ENCODE measurements at regions not wholly inside any gene's neighbourhood (a gene's known extent, or its start where the extent isn't known, plus 50 kb on each side); places are given as distances from the start of the nearest gene placed in this dataset.
"Not testable (repeated sequence)": the region's sequence is repeated elsewhere in the genome, so short reads cannot be mapped to it uniquely, and the experiment has no call there.

- Histone ChIP-seq H3K9ac (no peak overlapping the region), H3K4me2 (no peak overlapping the region), H4K20me1 (no peaks in the 10 kb centered on the region), H3K9me3 (no peaks in the 10 kb centered on the region), H3K27me3 (no peaks in the 10 kb centered on the region), H3K4me1 (peaks cover 8% of the 10 kb centered on the region), H3K36me3 (no peaks in the 10 kb centered on the region), H3K4me3 (no peak overlapping the region), H3K27ac (no peak overlapping the region)
- no peak for TF ChIP-seq Cebpa-rat (IDR thresholded peaks at IDR 0.05)
These were observed 66.7 kb upstream of the PGM2 start for GRCh38 chr4:37759833-37760232.

- Histone ChIP-seq H3K4me3 (no peak overlapping the region), H3K9ac (no peak overlapping the region), H3K4me2 (no peak overlapping the region), H4K20me1 (no peaks in the 10 kb centered on the region), H3K36me3 (no peaks in the 10 kb centered on the region), H3K4me1 (peaks cover 22% of the 10 kb centered on the region), H3K27me3 (no peaks in the 10 kb centered on the region), H3K27ac (no peak overlapping the region), H3K9me3 (no peaks in the 10 kb centered on the region)
- no peak for TF ChIP-seq Cebpa-rat (IDR thresholded peaks at IDR 0.05)
These were observed 68.3 kb upstream of the PGM2 start for GRCh38 chr4:37758226-37758625.

- H3K4me1 ChIP-seq: peaks cover 22% of the 10 kb centered on the region
- H3K9ac ChIP-seq: no peak overlapping the region
- no peaks in the 10 kb centered on the region for H4K20me1 ChIP-seq
- no peaks in the 10 kb centered on the region for H3K27me3 ChIP-seq
- H3K4me2 ChIP-seq: no peak overlapping the region
- no peak overlapping the region for H3K27ac ChIP-seq
- H3K9me3 ChIP-seq: no peaks in the 10 kb centered on the region
- no peaks in the 10 kb centered on the region for H3K36me3 ChIP-seq
- no peak overlapping the region for H3K4me3 ChIP-seq
- TF ChIP-seq Cebpa-rat (IDR thresholded peaks at IDR 0.05): no peak
These were observed 68.7 kb upstream of the PGM2 start for GRCh38 chr4:37757761-37758160.

- Histone ChIP-seq H3K9ac (no peak overlapping the region), H4K20me1 (no peaks in the 10 kb centered on the region), H3K27me3 (no peaks in the 10 kb centered on the region), H3K36me3 (no peaks in the 10 kb centered on the region), H3K4me3 (no peak overlapping the region), H3K4me2 (no peak overlapping the region), H3K4me1 (peaks cover 22% of the 10 kb centered on the region), H3K27ac (no peak overlapping the region), H3K9me3 (no peaks in the 10 kb centered on the region)
- no peak for TF ChIP-seq Cebpa-rat (IDR thresholded peaks at IDR 0.05)
These were observed 69.4 kb upstream of the PGM2 start for GRCh38 chr4:37757121-37757520.

- no peaks in the 10 kb centered on the region for H3K27me3 ChIP-seq
- peaks cover 26% of the 10 kb centered on the region for H3K4me1 ChIP-seq
- H3K4me2 ChIP-seq: peak overlapping the region; percentile 42
- peak overlapping the region; percentile 37 for H3K27ac ChIP-seq
- no peaks in the 10 kb centered on the region for H3K36me3 ChIP-seq
- H3K4me3 ChIP-seq: no peak overlapping the region
- no peak for TF ChIP-seq Cebpa-rat (IDR thresholded peaks at IDR 0.05)
- no peaks in the 10 kb centered on the region for H3K9me3 ChIP-seq
- no peak overlapping the region for H3K9ac ChIP-seq
- no peaks in the 10 kb centered on the region for H4K20me1 ChIP-seq
These were observed 68.4 kb upstream of the RELL1 start for GRCh38 chr4:37754410-37755185.

DNA sequence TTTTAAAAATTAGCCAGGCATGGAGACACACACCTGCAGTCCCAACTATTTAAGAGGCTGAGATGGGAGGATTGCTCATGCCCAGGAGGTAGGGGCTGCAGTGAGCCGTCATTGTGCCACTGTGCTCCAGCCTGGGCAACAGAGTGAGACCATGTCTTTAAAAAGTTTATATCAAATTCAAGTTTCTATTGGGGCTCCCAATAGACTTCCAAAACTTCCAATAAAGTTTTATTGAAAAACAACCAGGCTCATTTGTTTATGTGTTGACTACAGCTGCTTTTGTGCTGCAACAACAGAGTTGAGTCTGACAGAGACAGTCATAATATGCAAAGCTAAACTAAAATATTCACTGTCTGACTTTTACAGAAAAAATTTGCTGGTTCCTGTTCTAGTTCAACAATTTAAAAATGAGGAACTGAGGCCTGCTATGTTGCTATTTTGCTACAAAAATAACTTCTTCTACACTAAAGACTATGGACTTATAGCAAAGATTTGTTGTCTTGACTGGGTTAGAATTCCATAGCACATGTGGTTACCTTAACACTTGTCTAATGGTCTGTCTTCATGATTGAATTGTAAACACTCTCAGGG lies 63.3 kb upstream of the RELL1 start:
- Histone ChIP-seq H3K4me3 (no peak overlapping the region), H4K20me1 (no peaks in the 10 kb centered on the region), H3K27me3 (no peaks in the 10 kb centered on the region), H3K36me3 (no peaks in the 10 kb centered on the region), H3K4me2 (peak overlapping the region; percentile 70), H3K27ac (peak overlapping the region; percentile 65), H3K4me1 (peaks cover 37% of the 10 kb centered on the region), H3K9ac (no peak overlapping the region), H3K9me3 (peaks cover 28% of the 10 kb centered on the region)
- TF ChIP-seq Cebpa-rat (IDR thresholded peaks at IDR 0.05): no peak

GRCh38 chr4:37748485-37748884 lies 62.3 kb upstream of the RELL1 start:
- H3K4me3 ChIP-seq: no peak overlapping the region
- H3K27ac ChIP-seq: peak overlapping the region; percentile 65
- peaks cover 28% of the 10 kb centered on the region for H3K9me3 ChIP-seq
- peaks cover 27% of the 10 kb centered on the region for H3K4me1 ChIP-seq
- peak overlapping the region; percentile 70 for H3K4me2 ChIP-seq
- no peaks in the 10 kb centered on the region for H3K27me3 ChIP-seq
- no peaks in the 10 kb centered on the region for H4K20me1 ChIP-seq
- 0 out of 2 replicates have a peak overlapping the region, but pooled peaks have one; percentile 27 for H3K9ac ChIP-seq
- H3K36me3 ChIP-seq: no peaks in the 10 kb centered on the region
- no peak for TF ChIP-seq Cebpa-rat (IDR thresholded peaks at IDR 0.05)

- Histone ChIP-seq H3K4me2 (peak overlapping the region; percentile 70), H4K20me1 (no peaks in the 10 kb centered on the region), H3K4me1 (peaks cover 27% of the 10 kb centered on the region), H3K4me3 (no peak overlapping the region), H3K27ac (peak overlapping the region; percentile 65), H3K9me3 (peaks cover 28% of the 10 kb centered on the region), H3K27me3 (no peaks in the 10 kb centered on the region), H3K9ac (no peak overlapping the region), H3K36me3 (no peaks in the 10 kb centered on the region)
- no peak for TF ChIP-seq Cebpa-rat (IDR thresholded peaks at IDR 0.05)
These were observed 61.7 kb upstream of the RELL1 start for GRCh38 chr4:37747772-37748330.

GRCh38 chr4:37746852-37747251 lies 60.7 kb upstream of the RELL1 start:
- H3K27ac ChIP-seq, H3K9ac ChIP-seq, H3K4me2 ChIP-seq, H3K4me3 ChIP-seq, H3K27me3 ChIP-seq, H4K20me1 ChIP-seq, H3K36me3 ChIP-seq: not testable (repeated sequence)
- Histone ChIP-seq H3K9me3 (peaks cover 28% of the 10 kb centered on the region), H3K4me1 (peaks cover 27% of the 10 kb centered on the region)

GRCh38 chr4:37745946-37746345 lies 59.8 kb upstream of the RELL1 start:
- Histone ChIP-seq H3K27me3 (no peaks in the 10 kb centered on the region), H3K9me3 (peaks cover 28% of the 10 kb centered on the region), H3K4me1 (peaks cover 27% of the 10 kb centered on the region), H3K27ac (no peak overlapping the region), H3K9ac (no peak overlapping the region), H3K4me3 (no peak overlapping the region), H3K4me2 (no peak overlapping the region), H4K20me1 (no peaks in the 10 kb centered on the region), H3K36me3 (no peaks in the 10 kb centered on the region)
- no peak for TF ChIP-seq Cebpa-rat (IDR thresholded peaks at IDR 0.05)
